Hippocampal formation (tissue), 2 donors: ENCODE measurements at regions not wholly inside any gene's neighbourhood (a gene's known extent, or its start where the extent isn't known, plus 50 kb on each side); places are given as distances from the start of the nearest gene placed in this dataset.

Experiments used
- DNase-seq, 2 donors: peaks; one replicate each; lab custom pipeline; 2025; lab: John Stamatoyannopoulos, UW

DNA sequence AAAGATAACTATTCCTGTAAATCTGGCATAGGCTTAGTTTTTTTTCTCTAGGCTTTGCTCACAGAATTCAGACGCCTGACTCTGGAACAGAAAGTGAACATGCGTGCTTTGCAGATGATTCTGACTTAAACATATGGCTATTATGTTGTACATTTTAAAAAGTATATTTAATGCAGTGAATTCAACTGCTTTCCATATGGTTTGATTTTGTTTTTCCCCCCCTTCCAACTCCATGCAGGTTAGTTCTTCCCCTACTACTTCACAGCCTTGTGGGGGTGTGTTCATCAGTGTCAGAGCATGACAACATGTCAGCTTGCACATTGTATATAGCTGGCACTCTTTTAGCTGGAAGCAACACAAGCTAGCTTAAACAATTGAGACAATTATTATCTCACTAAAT, 226.8 kb downstream of the TMEM167A start:
- no peak for DNase-seq

DNA sequence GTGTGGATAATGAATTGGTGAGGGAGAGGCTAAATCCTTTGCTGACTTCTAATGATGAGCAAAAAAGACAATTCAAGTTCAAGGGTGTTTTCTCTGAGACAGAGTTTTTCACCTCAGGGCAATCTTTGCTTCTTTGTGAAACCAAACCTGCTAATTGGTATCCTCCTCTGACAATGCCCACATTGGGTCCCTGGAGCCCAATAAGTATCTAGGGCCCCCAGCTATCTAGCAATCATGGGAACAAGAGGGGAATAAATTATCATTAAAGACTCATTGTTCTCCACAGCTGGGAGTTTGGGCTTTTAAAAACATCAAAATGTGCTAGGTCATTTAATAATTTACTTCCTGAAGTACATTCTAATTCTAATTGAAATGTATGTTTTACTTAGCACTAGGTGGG, 227.3 kb downstream of the TMEM167A start:
- no peak for DNase-seq

DNA sequence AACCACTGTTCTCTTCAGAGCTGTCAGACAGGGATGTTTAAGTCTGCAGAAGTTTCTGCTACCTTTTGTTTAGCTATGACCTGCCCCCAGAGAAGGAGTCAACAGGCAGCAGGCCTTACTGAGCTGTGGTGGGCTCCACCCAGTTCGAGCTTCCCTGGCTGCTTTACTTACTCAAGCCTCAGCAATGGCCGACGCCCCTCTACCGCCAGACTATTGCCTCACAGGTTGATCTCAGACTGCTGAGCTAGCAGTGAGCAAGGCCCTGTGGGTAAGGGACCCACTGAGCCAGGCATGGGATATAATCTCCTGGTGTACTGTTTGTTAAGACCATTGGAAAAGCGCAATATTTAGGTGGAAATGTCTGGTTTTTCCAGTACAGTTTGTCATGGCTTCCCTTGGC, 229.6 kb downstream of the TMEM167A start:
- DNase-seq = no peak

DNA sequence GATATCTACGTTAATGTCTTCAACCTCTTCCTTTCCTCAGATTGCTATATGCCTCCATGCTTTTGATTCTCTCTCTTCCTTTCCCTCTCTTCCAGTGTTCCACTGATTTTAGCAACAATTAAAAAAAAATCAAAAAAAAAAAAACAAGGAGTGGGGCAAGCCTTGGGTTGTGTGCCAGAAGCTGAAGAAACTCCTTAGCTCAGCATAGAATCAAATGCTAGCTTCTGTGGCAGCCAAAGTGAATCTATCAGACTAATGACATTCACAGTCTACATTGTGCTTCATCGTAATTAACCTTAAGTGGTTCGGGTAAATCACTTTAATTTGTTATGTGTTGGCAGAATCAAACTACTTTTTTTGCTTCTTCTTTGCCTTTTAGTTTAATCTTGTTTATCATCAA, 237.3 kb downstream of the TMEM167A start:
- DNase-seq = no peak

DNA sequence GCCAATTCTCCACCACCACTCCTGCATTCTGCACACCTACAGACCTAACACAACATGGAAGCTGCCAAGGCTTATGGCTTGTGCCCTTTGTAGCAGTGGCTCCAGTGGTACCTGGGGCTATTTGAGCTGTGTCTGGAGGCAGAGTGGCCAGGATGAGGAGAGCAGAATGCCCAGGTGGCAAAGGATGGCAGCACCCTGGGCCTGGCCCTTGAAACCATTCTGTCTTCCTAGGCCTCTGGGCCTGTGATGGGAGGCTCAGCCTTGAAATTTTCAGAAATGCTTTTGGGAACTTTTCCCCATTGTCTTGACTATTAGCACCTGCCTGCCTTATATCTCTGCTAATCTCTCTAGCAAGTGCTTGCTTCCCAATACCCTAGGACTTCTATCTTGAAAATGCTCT, 241.7 kb downstream of the TMEM167A start:
- DNase-seq = no peak

DNA sequence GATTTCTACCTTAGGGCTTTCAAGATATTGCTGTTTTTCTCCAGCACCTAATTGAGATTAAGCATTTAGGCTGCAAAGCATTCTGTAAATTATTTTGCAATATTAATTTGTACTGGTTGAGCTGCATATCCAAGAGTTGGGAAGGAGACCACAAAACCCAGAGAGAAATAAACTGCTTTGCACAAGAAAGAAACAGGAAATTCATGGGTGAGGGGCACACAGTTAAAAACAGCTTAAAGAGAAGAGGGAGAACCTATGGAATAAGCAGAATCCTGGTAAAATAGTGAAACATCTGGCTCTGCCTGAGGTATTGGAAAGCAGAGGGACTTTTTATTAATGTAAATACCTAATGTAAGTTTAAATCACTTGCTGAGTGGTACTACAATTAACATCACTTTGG, 243.0 kb downstream of the TMEM167A start:
- no peak for DNase-seq

DNA sequence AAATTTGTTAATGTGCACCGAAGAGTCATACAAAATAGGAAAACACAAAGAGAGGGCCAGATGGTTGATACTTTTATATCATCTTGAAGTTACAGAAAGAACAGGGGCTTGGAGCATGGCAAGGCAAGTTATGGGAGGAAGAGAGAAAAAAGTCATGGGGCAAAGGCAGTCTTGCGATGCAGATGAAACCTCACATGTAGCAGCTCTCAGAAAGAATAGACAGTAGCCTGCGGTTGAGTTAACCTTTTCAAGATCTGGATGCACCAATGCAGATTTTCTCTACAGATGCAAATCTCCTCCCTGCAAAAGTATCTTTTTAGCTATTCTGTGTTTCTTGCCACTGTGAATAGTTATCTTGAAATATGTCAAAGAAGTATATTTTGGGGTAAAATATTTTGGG, 243.9 kb downstream of the TMEM167A start:
- no peak for DNase-seq

DNA sequence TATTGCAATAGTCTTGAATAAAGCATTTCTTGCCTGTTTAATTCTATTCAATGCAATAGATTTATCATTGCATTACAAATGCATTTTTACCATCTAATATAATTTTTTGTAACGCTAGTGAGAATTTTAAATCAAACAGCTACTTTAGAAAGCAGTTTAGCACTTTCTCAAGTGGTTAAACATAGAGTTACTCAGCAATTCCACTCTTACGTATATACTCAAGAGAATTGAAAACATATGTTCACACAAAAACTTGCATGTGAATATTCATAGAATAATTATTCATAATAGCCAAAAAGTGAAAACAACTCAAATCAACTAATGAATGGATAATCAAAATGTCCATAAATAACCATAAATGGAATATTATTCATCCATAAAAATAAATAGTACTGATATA, 244.7 kb downstream of the TMEM167A start:
- DNase-seq = no peak

DNA sequence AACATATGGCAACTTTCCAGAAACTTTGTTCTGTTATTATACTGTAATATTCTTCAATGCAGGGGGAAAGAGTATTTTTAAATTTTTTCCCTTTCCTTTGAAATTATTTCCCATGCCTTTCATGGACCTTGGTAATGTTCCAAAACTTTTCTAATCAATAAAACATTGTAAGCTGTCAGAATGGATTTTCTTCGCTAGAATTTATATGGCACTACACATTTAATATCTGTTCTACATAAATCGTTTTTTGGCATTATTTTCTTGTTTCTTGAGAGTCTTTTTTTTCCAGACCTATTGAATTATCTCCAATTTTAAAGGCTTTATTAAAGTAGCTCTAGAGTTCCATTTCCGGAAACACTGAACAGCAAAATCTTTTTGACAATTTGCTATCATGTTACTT, 249.0 kb downstream of the TMEM167A start:
- no peak for DNase-seq

DNA sequence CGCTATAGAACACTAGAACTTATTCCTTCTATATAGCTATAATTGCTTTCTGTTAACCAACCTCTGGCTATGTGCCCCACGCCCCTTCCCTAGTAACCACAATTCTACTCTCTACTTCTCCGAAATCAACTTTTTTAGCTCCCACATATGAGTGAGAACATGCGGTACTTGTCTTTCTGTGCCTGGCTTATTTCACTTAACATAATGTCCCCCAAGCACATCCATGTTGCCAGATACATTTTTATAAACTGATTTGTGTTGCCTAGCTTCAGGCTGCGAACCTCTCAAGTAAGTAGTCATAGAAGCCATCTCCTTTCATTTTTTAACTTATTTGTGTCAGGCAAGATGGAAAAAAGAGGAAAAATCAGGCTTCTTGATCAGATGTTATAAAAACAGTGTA, 249.5 kb downstream of the TMEM167A start:
- DNase-seq = no peak

DNA sequence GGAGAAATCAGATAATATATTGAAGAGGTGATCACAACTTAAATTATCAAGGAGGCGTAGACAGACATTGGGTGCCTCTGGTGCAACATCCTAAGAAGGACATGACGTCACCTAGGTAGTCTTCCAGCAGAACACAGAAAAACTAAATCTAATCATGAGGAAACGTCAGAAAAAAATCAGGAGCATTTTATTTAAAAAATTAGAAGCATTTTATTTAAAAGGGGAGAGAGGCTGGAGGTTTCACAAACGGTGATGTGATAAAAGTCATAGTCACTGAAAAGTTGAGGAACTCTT, 254.6 kb downstream of the TMEM167A start:
- DNase-seq = no peak

DNA sequence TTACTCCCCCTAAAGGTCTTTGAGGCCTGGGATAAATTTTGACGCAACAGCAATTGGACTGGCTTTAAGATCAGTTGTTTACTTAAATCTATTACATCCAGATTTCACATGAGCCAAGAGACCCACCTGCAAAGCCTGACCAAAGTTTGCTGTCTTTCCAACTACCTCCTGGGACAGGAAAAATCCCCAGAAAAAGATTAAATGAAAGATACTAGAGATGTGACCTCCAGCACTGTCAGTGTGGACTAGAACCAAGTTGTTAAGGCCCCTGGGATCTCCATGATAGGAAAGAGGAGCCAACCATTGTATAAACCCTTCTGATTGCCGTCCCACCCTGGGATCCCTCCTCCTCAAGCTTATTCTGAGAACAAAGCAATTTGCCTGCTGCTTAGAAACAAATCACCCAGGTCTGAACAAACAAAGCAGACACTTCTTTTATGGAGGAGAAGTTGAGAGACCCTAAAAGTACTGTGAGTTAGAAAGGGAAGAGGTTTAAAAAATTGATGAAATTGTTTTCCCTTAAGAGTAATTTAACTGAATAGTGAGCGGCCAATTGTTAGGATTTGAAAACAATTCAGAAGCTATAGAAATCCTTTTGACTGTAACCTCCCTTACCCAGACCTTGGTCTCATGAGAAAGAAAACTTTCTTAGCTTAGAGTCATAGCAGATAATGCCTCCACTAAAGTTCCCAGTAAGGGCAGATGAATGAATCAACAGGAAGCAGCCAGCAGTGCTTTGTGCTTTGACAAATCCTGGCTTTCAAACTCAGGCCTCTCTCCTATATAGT, 255.2 kb downstream of the TMEM167A start:
- DNase-seq = no peak

DNA sequence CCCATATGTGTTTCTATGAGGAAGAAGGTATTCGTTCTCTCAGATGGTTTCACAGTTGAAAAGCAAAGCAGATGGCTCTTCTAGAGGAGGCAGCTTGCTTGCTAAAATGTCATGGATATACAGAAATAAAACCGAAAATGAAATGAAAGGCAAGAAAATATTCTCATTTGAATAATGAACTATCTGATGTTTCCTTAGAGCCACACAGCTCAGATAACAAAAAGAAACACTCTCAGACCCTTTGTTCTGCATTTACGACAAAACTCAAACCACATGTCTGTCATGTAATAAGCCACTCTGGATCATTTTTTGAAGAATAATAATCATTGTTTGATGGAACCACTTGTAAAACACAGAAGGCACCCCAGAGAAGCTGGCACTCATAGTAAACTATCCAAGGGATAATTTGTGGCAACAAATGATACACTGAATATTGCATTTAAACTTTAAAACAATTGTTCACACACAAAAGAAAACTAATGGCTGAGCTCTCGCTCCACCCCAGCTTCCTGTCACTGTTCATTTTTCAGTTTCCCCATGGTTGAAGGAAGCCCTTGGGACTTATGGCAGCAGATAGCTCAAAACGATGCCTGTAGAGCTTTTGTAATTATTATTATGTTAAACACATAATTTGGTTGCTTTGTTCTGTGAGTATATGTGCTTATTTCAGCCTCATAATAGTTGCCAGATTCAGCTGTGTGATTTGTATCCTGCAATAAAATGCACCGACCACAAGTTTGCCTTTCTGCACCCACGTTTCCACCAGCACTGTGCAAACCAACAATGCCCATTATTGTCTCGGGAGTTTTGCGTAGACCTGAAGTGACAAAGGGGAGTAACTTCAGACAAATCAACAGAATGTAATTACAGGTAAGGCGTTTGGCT, 256.0 kb downstream of the TMEM167A start:
- DNase-seq = no peak

DNA sequence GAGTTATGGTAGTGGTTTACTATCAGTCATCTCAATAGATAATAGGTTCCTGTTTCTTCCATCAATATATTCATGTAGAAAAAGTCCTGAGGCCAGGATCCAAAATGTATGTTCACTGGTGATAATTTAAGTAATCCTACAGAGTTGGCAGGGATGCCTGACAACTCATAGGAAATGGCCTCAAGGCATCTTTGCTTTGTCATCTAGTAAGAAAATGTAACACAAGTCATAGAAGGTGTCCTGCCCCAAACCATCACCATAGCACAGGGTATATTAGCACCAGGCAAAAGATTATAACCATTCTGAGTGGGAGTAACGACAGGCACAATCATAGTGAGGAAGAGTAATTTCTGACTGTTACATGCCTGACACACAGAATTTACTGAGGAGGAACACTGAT, 257.0 kb downstream of the TMEM167A start:
- no peak for DNase-seq

DNA sequence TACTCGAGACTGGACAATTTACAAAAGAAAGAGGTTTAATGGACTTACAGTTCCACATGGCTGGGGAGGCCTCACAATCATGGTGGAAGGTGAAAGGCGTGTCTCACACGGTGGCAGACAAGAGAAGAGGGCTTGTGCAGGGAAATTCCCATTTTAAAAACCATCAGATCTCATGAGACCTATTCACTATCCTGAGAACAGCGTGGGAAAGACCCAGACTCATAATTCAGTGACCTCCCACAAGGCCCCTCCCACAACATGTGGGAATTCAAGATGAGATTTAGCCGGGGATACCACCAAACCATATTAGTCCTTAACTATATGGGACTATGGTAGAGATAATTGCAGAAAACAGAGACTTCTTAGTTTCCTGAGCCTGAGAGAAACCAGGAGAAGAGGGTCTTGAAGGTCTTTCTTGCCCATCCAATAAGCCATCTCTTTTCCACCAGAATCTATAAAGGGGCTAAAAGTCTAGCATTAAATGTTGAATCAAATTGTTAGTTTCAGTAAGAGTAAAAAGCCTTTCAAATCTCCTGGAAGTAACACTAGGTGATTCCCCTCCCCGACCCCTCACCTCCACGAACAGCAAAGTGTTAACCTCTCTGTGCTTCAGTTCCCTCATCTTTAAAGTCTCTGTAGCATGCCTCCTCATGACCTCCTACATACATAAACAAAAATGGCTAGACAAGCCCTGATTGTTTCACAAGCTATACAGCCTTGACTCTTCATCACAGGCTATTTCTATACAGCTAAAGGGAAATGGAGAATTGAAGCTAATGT, 259.1 kb downstream of the TMEM167A start:
- no peak for DNase-seq

DNA sequence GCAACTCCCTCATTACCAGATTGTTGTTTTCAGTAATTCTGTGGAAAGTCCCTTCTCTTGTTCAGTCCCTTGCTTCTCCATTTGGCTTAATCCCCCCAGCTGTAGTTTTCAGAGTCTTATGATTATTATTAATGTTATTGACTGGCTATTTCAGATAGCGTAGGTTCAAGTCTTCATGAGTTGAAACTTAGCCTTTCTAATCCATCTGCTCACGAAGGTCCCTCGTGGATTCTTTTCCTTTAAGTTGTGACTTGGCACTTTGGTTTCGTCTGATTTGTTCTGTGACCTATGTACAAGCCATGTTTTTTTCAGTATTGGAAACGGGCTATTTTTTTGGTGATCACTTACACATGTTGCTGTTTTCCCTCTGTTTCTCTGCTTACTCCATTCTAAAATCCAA, 260.3 kb downstream of the TMEM167A start:
- no peak for DNase-seq

DNA sequence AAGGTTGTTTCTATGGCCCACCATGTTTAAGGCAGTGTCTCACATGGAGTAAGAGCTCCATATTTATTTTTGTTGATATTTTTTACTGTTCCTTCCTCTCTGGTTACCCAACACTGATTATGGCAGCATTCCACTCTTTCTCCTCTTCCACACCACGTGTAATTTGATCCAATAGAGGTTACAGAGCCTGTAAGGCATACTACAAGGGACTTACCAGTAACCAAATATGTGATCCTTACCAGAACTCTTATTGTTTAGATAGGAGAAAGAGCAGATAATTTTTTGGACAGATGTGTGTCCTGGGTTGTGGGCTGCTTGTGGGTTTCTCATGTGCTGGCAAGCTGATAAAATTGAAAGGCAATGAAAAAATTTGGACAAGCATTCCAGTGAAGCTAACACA, 261.3 kb downstream of the TMEM167A start:
- DNase-seq = no peak

DNA sequence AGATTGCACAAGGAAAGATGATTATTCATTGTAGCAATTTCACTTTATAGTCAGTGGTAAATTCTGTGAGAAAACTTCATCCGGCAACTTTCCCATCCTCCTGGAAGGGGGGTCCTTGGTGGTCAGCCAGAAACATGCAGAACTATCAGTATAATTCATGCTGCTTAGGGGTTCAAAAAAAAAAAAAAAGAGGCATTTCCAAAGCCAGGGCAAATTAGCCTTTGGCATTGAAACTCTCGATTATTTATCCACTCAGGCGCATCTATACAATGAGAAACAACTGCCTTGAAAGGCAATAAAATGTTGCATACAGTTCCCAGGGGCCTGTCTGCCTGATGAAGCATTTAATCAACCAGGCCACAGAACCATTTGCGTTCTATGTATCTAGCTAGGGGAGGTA, 263.3 kb downstream of the TMEM167A start:
- no peak for DNase-seq

DNA sequence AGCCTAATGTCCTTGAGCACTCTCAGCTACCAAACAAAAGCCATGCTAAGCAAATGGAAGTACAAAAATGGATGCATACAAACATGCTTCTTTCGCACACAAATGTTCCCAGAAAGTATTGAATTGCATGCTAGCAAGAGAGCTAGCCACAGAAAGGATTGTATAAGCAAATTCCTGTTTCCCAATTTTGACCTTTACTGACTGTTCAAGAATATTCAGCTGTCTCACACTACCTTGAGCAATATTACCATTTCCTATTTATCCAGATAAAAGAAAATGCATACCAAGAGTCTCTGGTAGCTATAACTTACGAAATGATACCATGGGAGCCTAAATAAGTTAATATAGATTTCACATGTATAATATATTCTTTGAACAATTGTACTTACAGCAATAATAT, 264.6 kb downstream of the TMEM167A start:
- no peak for DNase-seq

DNA sequence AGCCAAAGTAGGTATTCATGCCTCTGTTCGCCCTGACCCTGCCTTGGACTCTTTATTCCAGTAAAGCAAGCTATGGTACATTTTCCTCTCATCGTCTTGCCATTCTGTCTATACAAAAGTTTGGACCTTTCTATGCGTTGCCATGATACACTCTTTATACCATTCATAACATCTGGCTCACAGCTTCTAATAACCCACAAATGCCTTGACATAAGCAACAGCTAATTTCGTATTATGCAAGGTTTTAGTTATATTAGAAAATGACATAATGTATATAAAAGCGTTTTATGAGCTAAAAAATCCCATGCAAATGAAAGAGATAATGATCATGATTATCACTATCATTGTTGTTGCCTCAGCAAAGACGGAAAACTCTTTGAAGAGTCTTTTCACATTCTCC, 265.7 kb downstream of the TMEM167A start:
- DNase-seq = no peak

DNA sequence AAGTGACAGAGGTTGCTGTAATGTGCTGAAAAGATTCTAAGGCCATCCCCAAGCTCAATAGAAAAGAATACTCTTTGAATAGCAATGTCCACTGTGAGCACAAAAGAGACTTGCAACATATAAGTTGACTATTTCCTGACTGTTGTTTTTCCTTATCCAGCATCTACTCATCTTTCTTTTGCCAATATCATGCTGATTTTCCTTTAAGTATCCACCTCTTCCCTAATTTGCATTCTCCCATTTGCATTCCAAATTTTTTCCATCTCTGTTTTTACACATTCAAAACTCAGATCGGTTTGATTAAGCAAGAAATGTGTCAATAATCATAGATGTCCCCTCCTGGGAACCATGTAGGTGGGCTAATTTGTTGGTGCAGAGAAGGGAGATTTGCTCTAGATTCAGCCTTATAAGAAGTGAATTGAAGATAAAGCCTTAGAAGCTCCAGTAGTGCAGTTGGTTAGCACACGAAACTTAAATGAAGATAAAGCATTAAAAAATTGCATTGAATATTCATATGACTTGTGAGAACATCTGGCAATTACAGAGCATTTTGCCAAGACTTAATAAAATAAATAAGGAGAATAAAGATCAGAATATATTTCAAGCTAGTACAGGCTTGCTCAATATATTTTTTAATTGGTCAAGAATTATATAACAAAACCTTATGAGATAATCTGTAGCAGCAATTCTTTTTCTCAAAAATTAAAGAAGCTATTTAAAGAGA, 267.6 kb downstream of the TMEM167A start:
- no peak for DNase-seq

DNA sequence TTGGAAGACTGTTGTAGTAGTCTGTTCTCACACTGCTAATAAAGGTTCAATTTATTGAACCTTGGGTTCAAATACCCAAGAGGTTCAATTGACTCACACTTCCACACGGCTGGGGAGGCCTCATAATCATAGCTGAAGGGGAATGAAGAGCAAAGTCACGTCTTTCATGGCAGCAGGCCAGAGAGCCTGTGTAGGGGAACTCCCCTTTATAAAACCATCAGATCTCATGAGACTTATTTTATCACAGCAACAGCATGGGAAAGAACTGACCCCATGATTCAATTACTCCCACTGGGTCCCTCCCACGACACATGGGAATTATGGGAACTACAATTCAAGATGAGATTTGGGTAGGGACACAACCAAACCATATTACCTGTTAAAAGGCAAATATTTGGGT, 268.2 kb downstream of the TMEM167A start:
- no peak for DNase-seq
